Rectal smooth muscle tissue (tissue), 1 donor: ENCODE measurements at regions not wholly inside any gene's neighbourhood (a gene's known extent, or its start where the extent isn't known, plus 50 kb on each side); places are given as distances from the start of the nearest gene placed in this dataset.
"Not testable (repeated sequence)": the region's sequence is repeated elsewhere in the genome, so short reads cannot be mapped to it uniquely, and the experiment has no call there.

Experiments
- H3K27ac ChIP-seq: one replicate; pipeline ENCODE4 v1.7.0; 2013; ENCODE audit warnings: low read depth, low read length, inconsistent platforms
- H3K27me3 ChIP-seq: one replicate; pipeline ENCODE4 v1.7.0; 2013; ENCODE audit warnings: low read length; ENCODE audit not compliant: control insufficient read depth, insufficient read depth
- H3K36me3 ChIP-seq: one replicate; pipeline ENCODE4 v1.7.0; 2013; ENCODE audit warnings: low read length; ENCODE audit not compliant: control insufficient read depth, insufficient read depth
- H3K4me1 ChIP-seq: one replicate; pipeline ENCODE4 v1.7.0; 2013; ENCODE audit warnings: low read length; ENCODE audit not compliant: control insufficient read depth, insufficient read depth
- H3K4me3 ChIP-seq: one replicate; pipeline ENCODE4 v1.7.0; 2013; ENCODE audit warnings: low read length
- H3K9ac ChIP-seq: one replicate; pipeline ENCODE4 v1.7.0; 2013; ENCODE audit warnings: low read length

DNA sequence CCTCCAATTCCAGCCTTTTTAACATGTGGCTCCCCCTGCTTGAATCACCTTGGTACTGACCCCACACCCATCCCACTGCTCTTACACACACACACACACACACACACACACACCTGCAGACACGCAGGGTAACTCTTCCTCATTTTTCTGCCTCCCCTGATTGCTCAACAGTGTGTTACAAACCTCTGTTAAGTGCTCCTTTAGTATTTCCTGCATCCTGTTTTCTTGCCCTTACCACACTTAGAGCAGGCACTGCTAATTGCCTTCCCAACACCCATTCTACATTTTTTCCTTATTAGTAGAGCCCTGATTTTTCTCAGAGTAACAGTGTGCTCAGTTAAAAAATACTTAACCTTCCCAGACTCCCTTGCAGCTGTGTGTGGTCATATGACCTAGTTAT is 184.0 kb downstream of the EBLN2 start:
- no peaks in the 10 kb centered on the region for H3K27me3 ChIP-seq

DNA sequence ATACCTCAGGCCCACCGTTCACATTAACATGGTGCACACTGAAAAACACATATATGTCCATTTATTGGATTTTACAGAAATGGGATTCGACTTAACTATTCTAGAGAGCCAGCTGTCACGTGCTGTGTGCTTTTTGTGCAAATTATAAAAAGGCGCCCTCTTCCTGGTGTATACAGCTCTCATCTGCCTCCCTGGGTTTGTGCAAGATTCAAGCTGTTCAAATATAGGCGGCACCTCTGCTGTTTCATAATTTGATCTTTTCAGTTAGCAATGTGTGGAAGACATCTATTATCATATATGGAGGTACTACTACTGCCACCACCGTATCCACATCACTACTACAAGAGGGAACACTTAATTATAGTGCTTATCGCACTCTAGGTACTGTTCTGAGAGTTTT is 187.6 kb downstream of the EBLN2 start:
- Histone ChIP-seq H3K9ac (no peak overlapping the region), H3K4me3 (no peak overlapping the region), H3K36me3 (no peaks in the 10 kb centered on the region), H3K4me1 (no peaks in the 10 kb centered on the region), H3K27me3 (no peaks in the 10 kb centered on the region), H3K27ac (no peak overlapping the region)

More for the DNA sequence above, 184.0 kb downstream of the EBLN2 start:
- H3K4me3 ChIP-seq = no peak overlapping the region
- H3K36me3 ChIP-seq = no peaks in the 10 kb centered on the region
- H3K4me1 ChIP-seq = no peaks in the 10 kb centered on the region
- H3K27ac ChIP-seq = no peak overlapping the region
- no peak overlapping the region for H3K9ac ChIP-seq

DNA sequence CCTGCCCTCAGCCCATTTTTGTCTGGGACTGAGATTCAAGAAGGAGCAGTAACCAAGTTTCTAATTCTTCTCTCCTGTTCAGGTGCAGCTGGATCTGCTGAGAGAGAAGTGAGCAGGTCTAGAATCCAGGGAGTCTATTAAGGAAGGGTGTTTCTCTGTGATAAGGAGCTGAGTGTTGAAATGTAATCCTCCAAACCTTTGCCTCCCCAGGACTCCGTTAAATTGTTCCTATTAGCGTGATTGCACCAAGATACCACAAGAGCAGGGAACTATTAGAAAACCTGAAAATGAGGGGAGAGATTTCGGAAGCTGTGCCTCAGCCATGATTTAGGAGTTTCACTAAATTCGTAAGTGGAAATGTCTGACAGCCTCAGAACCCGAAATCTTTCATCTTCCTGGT is 192.6 kb downstream of the EBLN2 start:
- no peak overlapping the region for H3K4me3 ChIP-seq
- H3K4me1 ChIP-seq = no peaks in the 10 kb centered on the region
- H3K27me3 ChIP-seq = no peaks in the 10 kb centered on the region
- H3K9ac ChIP-seq = no peak overlapping the region
- no peak overlapping the region for H3K27ac ChIP-seq
- H3K36me3 ChIP-seq = no peaks in the 10 kb centered on the region

DNA sequence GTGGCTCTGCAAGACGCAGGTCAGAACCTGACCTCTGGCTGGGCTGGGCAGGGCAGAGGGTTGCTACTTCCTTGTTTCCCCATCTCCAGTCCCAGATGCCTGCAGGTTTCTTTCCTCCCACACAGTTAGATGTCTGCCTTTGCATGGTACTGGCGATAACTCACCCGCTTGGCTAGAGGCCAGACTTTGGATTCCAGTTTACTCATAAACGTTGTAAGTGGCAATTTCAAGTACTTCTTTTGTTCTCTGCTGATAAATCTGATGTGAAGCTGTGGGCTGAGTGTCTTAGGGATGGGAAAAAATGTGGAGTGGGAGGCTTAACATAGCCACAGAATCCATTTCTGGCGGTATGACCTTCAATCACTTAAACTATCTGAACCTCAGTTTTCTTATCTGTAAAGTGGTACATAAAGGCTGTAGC is 194.2 kb downstream of the EBLN2 start:
- Histone ChIP-seq H3K27ac (no peak overlapping the region), H3K27me3 (no peaks in the 10 kb centered on the region), H3K4me3 (no peak overlapping the region), H3K4me1 (no peaks in the 10 kb centered on the region), H3K36me3 (no peaks in the 10 kb centered on the region), H3K9ac (no peak overlapping the region)

DNA sequence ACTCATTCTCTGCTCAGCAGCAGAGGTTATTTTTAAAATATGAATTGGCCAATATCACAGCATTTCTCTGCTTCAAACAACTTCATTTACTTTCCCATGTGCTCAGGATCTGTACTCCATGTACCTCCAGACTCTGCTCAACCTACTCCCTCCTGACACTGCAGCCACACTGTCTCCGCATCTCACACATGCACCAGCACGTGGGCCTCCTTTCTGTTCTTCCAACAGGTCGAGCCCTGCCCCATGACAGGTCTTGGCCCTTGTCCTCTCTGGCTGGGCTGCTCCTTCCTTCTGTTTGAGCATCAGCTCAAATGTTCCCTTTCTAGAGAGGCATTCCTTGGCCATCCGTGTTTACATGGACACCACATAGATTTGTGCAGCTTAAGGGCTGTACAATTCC is 195.7 kb downstream of the EBLN2 start:
- Histone ChIP-seq H3K36me3 (no peaks in the 10 kb centered on the region), H3K4me1 (no peaks in the 10 kb centered on the region), H3K27ac (no peak overlapping the region), H3K27me3 (no peaks in the 10 kb centered on the region), H3K9ac (no peak overlapping the region), H3K4me3 (no peak overlapping the region)

DNA sequence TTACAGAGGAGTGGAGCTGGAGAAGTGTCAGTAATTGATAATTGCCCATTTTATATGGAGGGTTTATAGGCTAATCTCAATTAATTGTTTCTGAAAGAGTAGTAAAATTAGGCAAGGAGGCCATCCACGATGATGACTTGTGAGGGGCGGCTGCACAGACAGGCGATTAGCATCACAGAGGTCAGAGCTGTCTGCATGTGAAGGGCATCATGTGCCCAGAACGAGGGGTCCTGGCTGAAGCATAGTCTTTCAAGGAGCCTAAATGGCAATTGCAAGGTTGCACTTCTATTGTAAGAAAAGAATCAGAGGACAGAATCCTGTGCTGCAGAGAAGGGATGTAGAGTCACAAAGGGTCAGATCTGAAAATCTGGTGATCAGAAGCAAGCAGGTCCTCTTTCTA is 196.6 kb downstream of the EBLN2 start:
- Histone ChIP-seq H3K27ac (no peak overlapping the region), H3K4me3 (no peak overlapping the region), H3K36me3 (no peaks in the 10 kb centered on the region), H3K4me1 (no peaks in the 10 kb centered on the region), H3K27me3 (no peaks in the 10 kb centered on the region), H3K9ac (no peak overlapping the region)

DNA sequence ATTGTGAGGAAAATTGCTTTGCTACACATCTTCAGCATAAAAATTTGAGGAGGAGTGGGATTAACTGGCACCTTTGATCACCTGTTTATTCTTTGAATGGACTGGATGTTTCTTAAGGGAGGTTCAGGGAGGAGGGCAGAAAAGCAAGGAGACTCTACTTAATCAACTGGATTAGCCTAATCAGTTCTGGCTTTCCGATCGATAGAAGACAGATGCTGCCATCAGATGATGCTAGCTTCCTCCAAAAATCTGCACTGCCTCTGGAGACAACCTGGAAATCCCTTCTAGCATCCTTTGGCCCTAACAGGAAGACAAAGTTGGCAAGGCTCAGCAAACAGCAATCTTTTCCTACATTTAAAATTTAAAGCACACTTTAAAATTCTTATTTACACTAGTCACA is 197.8 kb downstream of the EBLN2 start:
- H3K27me3 ChIP-seq = no peaks in the 10 kb centered on the region
- H3K27ac ChIP-seq = no peak overlapping the region
- no peaks in the 10 kb centered on the region for H3K4me1 ChIP-seq
- no peak overlapping the region for H3K4me3 ChIP-seq
- no peaks in the 10 kb centered on the region for H3K36me3 ChIP-seq
- no peak overlapping the region for H3K9ac ChIP-seq

DNA sequence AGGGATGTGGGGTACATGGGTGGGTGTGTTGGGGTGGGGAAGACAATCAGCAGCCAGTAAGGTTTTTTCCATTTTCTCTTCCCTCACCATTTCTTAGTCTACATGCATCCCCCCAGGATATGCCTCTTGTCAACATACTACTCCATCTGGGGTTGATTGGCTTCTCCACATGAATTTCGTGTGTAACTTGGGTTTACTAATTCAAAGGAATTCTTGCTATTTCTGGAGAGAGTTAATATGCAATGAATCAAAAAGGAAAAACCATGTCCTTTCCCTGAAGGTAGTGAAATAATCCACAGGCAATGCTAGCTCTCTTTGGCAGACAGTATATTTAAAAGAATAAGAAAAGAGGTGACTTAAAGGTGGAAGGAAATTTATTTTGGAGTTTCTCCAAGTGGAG is 198.4 kb downstream of the EBLN2 start:
- Histone ChIP-seq H3K36me3 (no peaks in the 10 kb centered on the region), H3K4me1 (no peaks in the 10 kb centered on the region), H3K4me3 (no peak overlapping the region), H3K27me3 (no peaks in the 10 kb centered on the region), H3K27ac (no peak overlapping the region), H3K9ac (no peak overlapping the region)

DNA sequence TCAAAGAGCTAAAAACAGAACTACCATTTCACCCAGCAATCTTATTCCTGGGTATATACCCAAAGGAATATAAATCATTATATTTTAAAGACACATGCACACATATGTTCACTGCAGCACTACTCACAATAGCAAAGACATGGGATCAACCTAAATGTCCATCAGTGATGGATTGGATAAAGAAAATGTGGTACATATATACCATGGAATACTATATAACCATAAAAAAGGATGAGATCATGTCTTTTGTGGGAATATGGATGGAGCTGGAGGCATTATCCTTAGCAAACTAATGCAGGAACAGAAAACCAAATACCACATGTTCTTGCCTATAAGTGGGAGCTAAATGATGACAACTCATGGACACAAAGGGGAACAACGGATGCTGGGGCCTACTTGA is 205.1 kb downstream of the EBLN2 start:
- H3K4me1 ChIP-seq, H3K9ac ChIP-seq, H3K27ac ChIP-seq, H3K27me3 ChIP-seq, H3K4me3 ChIP-seq, H3K36me3 ChIP-seq: not testable (repeated sequence)

DNA sequence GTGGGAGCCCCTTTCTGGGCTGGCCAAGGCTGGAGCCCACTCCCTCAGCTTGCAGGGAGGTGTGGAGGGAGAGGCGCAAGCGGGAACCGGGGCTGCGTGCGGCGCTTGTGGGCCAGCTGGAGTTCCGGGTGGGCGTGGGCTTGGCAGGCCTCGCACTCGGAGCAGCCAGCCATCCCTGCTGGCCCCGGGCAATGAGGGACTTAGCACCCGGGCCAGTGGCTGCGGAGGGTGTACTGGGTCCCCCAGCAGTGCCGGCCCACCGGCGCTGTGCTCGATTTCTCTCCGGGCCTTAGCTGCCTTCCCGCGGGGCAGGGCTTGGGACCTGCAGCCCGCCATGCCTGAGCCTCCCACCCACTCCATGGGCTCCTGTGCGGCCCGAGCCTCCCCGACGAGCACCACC is 207.7 kb downstream of the EBLN2 start:
- not testable (repeated sequence) for H3K27ac ChIP-seq, H3K4me1 ChIP-seq, H3K9ac ChIP-seq, H3K4me3 ChIP-seq, H3K36me3 ChIP-seq, H3K27me3 ChIP-seq

DNA sequence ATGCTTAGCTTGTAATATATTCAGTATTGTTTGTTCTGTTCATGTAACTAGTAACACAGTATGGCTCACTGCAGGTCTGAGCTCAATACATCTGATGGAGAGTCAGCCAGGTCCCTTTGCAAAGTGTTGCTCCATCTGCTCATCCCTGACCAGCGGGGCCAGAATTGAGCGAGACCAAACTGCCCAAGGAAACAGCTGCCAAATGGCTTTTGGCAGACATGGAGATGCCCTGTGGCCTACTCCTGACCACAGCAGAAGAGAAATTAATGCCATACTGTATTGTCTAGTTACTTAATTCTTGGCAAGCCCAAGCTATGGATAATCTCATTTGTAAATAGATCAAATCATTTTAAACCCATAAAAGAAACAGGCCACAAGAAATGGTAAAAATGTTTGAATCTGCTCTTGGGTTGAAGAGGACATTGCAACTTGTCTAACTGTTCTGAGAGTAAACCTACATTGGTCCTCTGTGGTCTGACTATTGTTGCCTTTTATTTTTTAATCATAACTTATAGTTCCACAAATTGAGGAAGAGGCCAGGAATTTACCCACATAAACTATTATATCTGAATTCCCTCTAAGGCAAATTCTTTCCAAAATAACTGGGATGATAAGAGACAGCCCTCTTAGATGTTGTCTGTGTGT is 209.5 kb downstream of the EBLN2 start:
- H3K27ac ChIP-seq = no peak overlapping the region
- no peak overlapping the region for H3K9ac ChIP-seq

DNA sequence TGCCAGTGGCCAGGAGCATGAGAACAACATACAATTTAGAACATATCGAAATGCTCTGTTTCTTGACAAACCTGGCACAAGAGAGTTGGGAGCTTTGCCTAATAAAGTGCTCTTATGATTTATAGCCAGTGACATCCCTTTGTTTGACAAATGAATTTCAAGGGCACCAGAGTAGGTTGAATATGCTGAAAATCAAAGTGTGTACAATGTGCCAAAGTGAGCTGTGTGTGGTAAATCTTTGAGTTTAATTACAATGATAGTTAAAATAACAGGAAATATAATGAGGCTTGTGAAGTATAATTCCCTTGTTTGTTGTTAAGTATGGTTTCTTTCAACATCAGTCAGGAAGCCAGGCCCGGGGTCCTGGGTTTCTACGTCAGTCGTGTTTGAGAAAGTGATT is 211.9 kb downstream of the EBLN2 start:
- Histone ChIP-seq H3K9ac (no peak overlapping the region), H3K27me3 (no peaks in the 10 kb centered on the region)

More for the DNA sequence above, 209.5 kb downstream of the EBLN2 start:
- H3K36me3 ChIP-seq = no peaks in the 10 kb centered on the region
- H3K4me1 ChIP-seq = no peaks in the 10 kb centered on the region
- H3K4me3 ChIP-seq = no peak overlapping the region
- H3K27me3 ChIP-seq = no peaks in the 10 kb centered on the region

DNA sequence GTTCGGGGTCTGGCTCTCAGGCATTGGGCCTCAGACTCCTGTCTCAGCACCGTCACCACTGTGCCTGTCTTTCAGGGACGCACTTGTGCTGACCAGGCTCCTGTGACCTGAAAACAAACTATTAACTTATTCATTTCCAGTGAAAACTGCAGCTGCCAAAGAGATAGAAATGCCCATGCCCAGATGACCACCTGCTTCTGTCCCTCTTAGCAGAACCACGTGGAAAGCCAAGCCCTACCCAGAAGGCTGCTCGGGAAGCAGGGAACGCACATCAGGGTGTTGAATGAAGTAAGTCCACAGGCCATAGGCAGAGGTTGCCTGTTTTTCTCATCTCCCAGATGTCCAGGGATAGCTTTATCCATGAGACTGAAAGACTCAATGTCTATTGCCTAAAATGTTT is 219.3 kb downstream of the EBLN2 start:
- no peak overlapping the region for H3K27ac ChIP-seq

More for the DNA sequence above, 211.9 kb downstream of the EBLN2 start:
- Histone ChIP-seq H3K4me3 (no peak overlapping the region), H3K36me3 (no peaks in the 10 kb centered on the region), H3K4me1 (no peaks in the 10 kb centered on the region), H3K27ac (no peak overlapping the region)

More for the DNA sequence above, 219.3 kb downstream of the EBLN2 start:
- no peaks in the 10 kb centered on the region for H3K4me1 ChIP-seq
- H3K27me3 ChIP-seq = no peaks in the 10 kb centered on the region
- H3K4me3 ChIP-seq = no peak overlapping the region
- no peaks in the 10 kb centered on the region for H3K36me3 ChIP-seq
- H3K9ac ChIP-seq = no peak overlapping the region
